GM18502 (cell line): ENCODE measurements at regions not wholly inside any gene's neighbourhood (a gene's known extent, or its start where the extent isn't known, plus 50 kb on each side); places are given as distances from the start of the nearest gene placed in this dataset.
"Not testable (repeated sequence)": the region's sequence is repeated elsewhere in the genome, so short reads cannot be mapped to it uniquely, and the experiment has no call there.

Source experiments
- ATAC-seq: cut with Tn5 transposase; IDR thresholded peaks from one replicate; pipeline ENCODE4 v1.9.1; 2021; ENCODE audit warnings: mild to moderate bottlenecking; ENCODE audit not compliant: unreplicated experiment, poor library complexity

GRCh38 chr2:87075054-87075790 lies 53.6 kb upstream of the PLGLB1 start:
- ATAC-seq = peak; percentile 6

GRCh38 chr2:87075791-87076252 lies 54.2 kb upstream of the PLGLB1 start:
- peak; percentile 33 for ATAC-seq

- peak; percentile 90 for ATAC-seq
These were observed 54.8 kb upstream of the PLGLB1 start for GRCh38 chr2:87076253-87077123.

DNA sequence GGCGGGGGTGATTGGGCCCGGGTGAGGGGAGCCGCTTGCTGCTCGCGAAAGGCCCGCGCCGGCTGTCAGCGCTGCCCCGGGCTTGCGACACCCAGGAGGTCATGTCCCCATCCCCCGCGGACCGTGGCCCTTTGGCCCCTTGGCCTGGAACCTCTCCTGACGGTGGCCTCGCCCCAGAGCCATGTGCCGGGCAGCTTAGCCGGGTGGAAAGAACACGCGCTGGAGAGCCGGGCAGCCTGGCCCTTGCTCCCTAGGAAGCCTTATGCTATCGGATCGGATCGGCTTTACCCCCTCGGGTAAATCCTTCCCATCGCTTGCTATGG lies 55.4 kb upstream of the PLGLB1 start:
- ATAC-seq = peak; percentile 17

- ATAC-seq = not testable (repeated sequence)
These were observed 60.1 kb upstream of the PLGLB1 start for GRCh38 chr2:87081727-87082126.

GRCh38 chr2:87088079-87088478 lies 66.4 kb upstream of the PLGLB1 start:
- ATAC-seq = not testable (repeated sequence)

DNA sequence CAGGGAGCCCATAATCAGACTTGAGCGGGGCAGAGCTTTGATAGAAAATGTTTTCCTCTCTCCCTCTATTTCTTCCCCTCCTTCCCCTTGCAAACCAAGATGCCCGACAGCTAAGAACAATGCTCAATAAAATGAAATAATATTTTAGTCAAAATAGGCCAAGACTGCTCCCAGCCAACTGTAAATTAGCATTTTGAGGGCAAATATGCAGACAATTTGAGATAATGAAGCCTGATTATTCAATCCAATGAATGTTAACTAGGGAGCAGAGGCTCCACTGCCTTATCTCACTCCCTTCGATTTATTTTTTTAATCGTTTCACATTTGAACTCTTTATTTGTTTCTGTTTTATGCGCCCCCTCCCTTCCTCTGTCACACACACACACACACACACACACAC lies 67.8 kb upstream of the PLGLB1 start:
- not testable (repeated sequence) for ATAC-seq

DNA sequence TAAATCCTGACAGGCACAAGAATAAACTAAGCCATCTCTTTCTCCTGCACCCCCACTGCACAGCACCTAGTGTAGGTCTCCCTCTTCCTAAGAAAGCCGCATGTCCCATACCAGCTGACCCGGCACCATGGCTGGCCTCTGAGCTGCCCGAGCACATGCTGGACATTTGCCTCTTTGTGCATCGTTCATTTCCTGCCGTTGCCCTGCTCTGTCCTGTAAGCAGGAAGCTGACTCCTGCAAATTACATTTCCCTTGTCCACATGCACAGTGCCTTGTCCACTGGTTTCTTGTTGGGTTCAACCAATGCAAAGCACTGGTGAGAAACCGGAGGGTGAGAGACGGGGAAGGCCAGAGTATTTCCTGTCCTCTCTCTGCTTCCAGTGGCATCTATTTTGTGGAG lies 71.6 kb upstream of the PLGLB1 start:
- ATAC-seq = not testable (repeated sequence)

- not testable (repeated sequence) for ATAC-seq
These were observed 72.4 kb upstream of the PLGLB1 start for GRCh38 chr2:87093937-87094529.

- ATAC-seq = not testable (repeated sequence)
These were observed 74.2 kb upstream of the PLGLB1 start for GRCh38 chr2:87095804-87096203.

GRCh38 chr2:87128761-87129553 lies 107.3 kb upstream of the PLGLB1 start:
- not testable (repeated sequence) for ATAC-seq

GRCh38 chr2:87132577-87132976 lies 110.9 kb upstream of the PLGLB1 start:
- ATAC-seq = not testable (repeated sequence)

- not testable (repeated sequence) for ATAC-seq
These were observed 130.3 kb upstream of the PLGLB1 start for GRCh38 chr2:87151835-87152493.

DNA sequence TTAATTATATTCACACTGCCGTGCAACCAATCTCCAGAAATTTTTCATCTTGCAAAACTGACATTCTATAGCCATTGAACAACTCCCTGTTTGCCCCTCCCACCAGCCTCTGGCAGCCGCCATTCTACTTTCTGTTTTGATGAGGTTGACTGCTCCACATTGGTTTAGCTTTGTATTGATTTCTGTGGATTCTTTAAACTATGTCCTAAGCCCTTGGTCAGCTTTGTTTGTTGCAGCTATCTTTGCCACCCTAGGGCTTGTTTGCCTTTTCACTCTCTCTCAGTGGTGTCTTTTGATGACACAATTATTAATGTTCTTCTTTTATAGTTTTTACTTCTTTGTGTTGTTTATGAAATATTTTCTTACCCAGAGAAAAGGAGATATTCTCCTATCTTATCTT lies 152.8 kb upstream of the PLGLB1 start:
- ATAC-seq = not testable (repeated sequence)

DNA sequence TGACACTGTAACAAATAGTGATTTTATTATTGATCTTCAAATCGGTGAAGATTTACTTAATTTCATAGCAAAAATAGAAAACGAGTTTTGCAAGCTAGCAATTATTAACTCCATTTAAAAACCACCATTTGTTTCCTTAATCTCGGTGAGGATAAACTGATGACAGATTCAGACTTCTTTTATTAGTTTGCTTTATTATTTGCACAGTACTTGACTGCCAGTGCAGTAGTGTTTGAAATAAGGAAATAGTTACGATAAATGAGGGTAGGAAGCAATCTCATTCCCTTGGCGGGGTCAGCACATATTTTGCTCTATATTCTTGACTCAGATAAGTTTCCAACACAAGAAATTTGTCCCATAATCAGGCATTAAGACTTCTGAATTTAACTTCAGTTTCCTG lies 161.7 kb upstream of the PLGLB1 start:
- not testable (repeated sequence) for ATAC-seq

GRCh38 chr2:87184260-87184659 lies 162.6 kb upstream of the PLGLB1 start:
- not testable (repeated sequence) for ATAC-seq

DNA sequence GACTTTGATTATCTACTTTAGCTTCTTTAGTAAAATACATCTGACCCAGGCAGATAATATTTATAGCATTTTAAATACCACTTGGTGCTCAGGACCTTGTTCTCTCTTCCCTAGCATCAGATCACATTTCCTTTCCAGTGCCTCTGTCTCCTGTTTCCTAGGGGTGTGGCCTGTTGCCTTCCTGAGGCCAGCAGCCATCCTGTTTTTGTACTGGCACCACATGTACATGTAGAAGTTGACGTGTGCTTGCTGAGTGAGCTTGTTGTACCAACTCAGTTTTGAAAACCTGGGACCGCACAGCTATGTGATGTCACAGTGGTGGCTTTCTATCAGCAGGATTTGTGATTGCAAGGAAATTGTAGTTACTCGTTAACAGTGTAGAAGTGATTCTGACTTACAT lies 167.6 kb upstream of the PLGLB1 start:
- not testable (repeated sequence) for ATAC-seq

- ATAC-seq = peak; percentile 87
These were observed 171.7 kb upstream of the PLGLB1 start for GRCh38 chr2:87193336-87193735.

- not testable (repeated sequence) for ATAC-seq
These were observed 172.8 kb upstream of the PLGLB1 start for GRCh38 chr2:87194254-87194999.
